ENCODE measurements at regions not wholly inside any gene's neighbourhood (a gene's known extent, or its start where the extent isn't known, plus 50 kb on each side); places are given as distances from the start of the nearest gene placed in this dataset.

DNA sequence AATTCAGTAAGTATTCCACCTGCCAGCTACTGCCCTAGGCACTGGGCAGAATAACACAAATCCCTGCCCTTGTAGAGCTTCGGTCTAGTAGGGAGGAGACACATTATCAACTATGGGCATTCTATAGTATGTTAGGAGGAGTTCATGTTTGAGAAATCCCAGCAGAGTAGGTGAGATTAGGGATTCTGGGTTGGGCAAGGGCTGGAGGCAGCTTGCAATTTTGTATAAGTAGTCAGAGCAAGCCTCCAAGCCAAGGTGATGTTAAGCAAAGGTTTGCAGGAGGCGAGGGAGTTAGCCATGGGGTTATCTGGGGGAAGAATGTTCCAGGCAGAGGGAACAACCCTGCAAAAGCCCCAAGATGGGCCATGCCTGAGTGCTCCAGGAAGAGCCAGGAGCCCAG lies 187.9 kb upstream of the HS6ST1 start:
- no TSS peak for BruUV-seq (replicated peaks)
- ChIA-PET CTCF (ENCODE audit: low intra/inter-chr PET ratio) (no interaction called here), POLR2A (interaction anchor here (1.1 kb wide), 1 partner anchor 29 kb away, joined by 4 read pairs; no protein-coding TSS in a partner anchor)
- Histone ChIP-seq H2AFZ (ENCODE audit: low read depth, low read length) (no peak overlapping the region), H3K4me1 (replicated peaks in 1 of 2; ENCODE audit: control insufficient read depth in 2 of 2, insufficient read depth in 2 of 2, low read length in 2 of 2) (peaks cover 3 to 6% of the 10 kb centered on the region in 2 experiments; a peak in 2 of 5 replicates), H3K36me3 (ENCODE audit: control insufficient read depth, insufficient read depth, low read length) (no peaks in the 10 kb centered on the region), H3K9ac (ENCODE audit: insufficient read depth in 1 of 2, low read depth in 2 of 2, low read length in 2 of 2) (no peak overlapping the region), H3K9me3 (replicated peaks; ENCODE audit: control insufficient read depth, insufficient read depth, low read depth, low read length) (no peaks in the 10 kb centered on the region), H3K4me2 (ENCODE audit: insufficient read depth, low read length) (no peak overlapping the region), H3K4me3 (no peak overlapping the region), H3K9me1 (ENCODE audit: control insufficient read depth, insufficient read depth, low read length) (no peaks in the 10 kb centered on the region), H4K20me1 (replicated peaks; ENCODE audit: control insufficient read depth, insufficient read depth, low read length) (no peaks in the 10 kb centered on the region; the same call in 1 of the 2 replicates), H3K27me3 (ENCODE audit: control insufficient read depth in 2 of 2, insufficient read depth in 2 of 2, low read length in 2 of 2) (peaks cover 0 to 16% of the 10 kb centered on the region in 2 experiments; a peak in 3 of 5 replicates), H3K79me2 (ENCODE audit: control insufficient read depth, insufficient read depth, low read length) (no peaks in the 10 kb centered on the region), H3K27ac (ENCODE audit: extremely low read depth, low read depth, low read length) (no peak overlapping the region)
- ATAC-seq (no peak), FAIRE-seq (no peak), DNase-seq (ENCODE audit: extremely low read depth in 1 of 4, low spot score in 3 of 4) (no peak)
- in situ Hi-C loops (cut with MboI) = no loop called here
- 0% methylated on average over 2 of the region's 2 CpGs for WGBS (ENCODE audit: insufficient coverage, low coverage, missing lambda C conversion rate)
- no peak for TF ChIP-seq ZBTB1 (CRISPR knock-in tag; IDR thresholded peaks at IDR 0.05; ENCODE audit: borderline replicate concordance, low read depth)
- no peak for TF ChIP-seq SRSF1 (IDR thresholded peaks at IDR 0.05; ENCODE audit: low read depth, low read length)
- no peak for TF ChIP-seq RNF2 (IDR thresholded peaks at IDR 0.05)
- TF ChIP-seq, protein P1, sequence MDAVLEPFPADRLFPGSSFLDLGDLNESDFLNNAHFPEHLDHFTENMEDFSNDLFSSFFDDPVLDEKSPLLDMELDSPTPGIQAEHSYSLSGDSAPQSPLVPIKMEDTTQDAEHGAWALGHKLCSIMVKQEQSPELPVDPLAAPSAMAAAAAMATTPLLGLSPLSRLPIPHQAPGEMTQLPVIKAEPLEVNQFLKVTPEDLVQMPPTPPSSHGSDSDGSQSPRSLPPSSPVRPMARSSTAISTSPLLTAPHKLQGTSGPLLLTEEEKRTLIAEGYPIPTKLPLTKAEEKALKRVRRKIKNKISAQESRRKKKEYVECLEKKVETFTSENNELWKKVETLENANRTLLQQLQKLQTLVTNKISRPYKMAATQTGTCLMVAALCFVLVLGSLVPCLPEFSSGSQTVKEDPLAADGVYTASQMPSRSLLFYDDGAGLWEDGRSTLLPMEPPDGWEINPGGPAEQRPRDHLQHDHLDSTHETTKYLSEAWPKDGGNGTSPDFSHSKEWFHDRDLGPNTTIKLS (IDR thresholded peaks at IDR 0.05; ENCODE audit: borderline replicate concordance, low read depth) = no peak
- no peak for TF ChIP-seq ZNF197 (CRISPR knock-in tag; IDR thresholded peaks at IDR 0.05; ENCODE audit: low read depth)
- TF ChIP-seq, protein P2, sequence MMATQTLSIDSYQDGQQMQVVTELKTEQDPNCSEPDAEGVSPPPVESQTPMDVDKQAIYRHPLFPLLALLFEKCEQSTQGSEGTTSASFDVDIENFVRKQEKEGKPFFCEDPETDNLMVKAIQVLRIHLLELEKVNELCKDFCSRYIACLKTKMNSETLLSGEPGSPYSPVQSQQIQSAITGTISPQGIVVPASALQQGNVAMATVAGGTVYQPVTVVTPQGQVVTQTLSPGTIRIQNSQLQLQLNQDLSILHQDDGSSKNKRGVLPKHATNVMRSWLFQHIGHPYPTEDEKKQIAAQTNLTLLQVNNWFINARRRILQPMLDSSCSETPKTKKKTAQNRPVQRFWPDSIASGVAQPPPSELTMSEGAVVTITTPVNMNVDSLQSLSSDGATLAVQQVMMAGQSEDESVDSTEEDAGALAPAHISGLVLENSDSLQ (IDR thresholded peaks at IDR 0.05) = no peak
- TF ChIP-seq, protein P3, sequence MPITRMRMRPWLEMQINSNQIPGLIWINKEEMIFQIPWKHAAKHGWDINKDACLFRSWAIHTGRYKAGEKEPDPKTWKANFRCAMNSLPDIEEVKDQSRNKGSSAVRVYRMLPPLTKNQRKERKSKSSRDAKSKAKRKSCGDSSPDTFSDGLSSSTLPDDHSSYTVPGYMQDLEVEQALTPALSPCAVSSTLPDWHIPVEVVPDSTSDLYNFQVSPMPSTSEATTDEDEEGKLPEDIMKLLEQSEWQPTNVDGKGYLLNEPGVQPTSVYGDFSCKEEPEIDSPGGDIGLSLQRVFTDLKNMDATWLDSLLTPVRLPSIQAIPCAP (CRISPR knock-in tag; IDR thresholded peaks at IDR 0.05; ENCODE audit: borderline replicate concordance) = no peak
- TF ChIP-seq CBX3 (IDR thresholded peaks at IDR 0.05; ENCODE audit: borderline replicate concordance in 1 of 2, low read length in 2 of 2) = no peak
- TF ChIP-seq ZSCAN32 (CRISPR knock-in tag; IDR thresholded peaks at IDR 0.05) = no peak
- no peak for TF ChIP-seq ZFPM2 (CRISPR knock-in tag; IDR thresholded peaks at IDR 0.05)
- no peak for TF ChIP-seq NFRKB (IDR thresholded peaks at IDR 0.05; ENCODE audit: low read depth)
- TF ChIP-seq CAMTA2 (CRISPR knock-in tag; conservative IDR thresholded peaks at IDR 0.05) = no peak
- no peak for TF ChIP-seq ILK (tag; IDR thresholded peaks at IDR 0.05; ENCODE audit: borderline replicate concordance, low read depth)
- no peak for TF ChIP-seq POLR3A (IDR thresholded peaks at IDR 0.05; ENCODE audit: borderline replicate concordance, extremely low read depth, insufficient read depth, insufficient read length)
- TF ChIP-seq MECOM (CRISPR knock-in tag; IDR thresholded peaks at IDR 0.05) = no peak
- no peak for TF ChIP-seq ZNF140 (CRISPR knock-in tag; IDR thresholded peaks at IDR 0.05)
- TF ChIP-seq PRMT5 (CRISPR knock-in tag; IDR thresholded peaks at IDR 0.05) = no peak
- TF ChIP-seq SIX5 (IDR thresholded peaks at IDR 0.05; ENCODE audit: borderline replicate concordance in 1 of 2, insufficient read depth in 1 of 2, low read depth in 1 of 2, low read length in 2 of 2) = no peak
- intact Hi-C loops (cut with micrococcal nuclease) = no loop called here
